ENCODE measurements at regions not wholly inside any gene's neighbourhood (a gene's known extent, or its start where the extent isn't known, plus 50 kb on each side); places are given as distances from the start of the nearest gene placed in this dataset.

DNA sequence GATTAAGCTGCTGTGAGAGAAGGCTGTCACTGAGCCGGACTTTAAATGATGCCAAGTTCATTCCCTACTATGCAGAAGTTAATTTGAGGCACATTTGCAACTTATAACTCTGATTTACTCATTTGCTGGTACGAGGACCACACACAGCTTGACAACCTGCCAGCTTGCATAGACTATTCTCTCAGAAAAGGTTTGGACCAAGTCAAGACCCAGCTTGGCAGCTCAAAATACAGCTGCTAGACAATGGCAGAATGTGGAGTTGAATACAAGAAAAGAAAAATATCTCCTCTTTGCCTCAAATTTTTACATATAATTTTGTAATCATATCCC is 338.9 kb downstream of the DHX15 start:
- TF ChIP-seq EZH2 (IDR thresholded peaks at IDR 0.05; ENCODE audit: borderline replicate concordance, low read length) (no peak), CTCF (IDR thresholded peaks at IDR 0.05; ENCODE audit: low read length) (no peak)

Data from OCI-LY1 (cell line).